H9 (cell line): ENCODE measurements at regions not wholly inside any gene's neighbourhood (a gene's known extent, or its start where the extent isn't known, plus 50 kb on each side); places are given as distances from the start of the nearest gene placed in this dataset.

Experiments
- DNase-seq: peaks from one replicate; pipeline ENCODE4 v3.0.0-alpha.2; 2017
- H2AFZ ChIP-seq: one replicate; pipeline ENCODE4 v1.6.1; 2013; ENCODE audit warnings: mild to moderate bottlenecking, low read length, control low read depth, moderate library complexity
- H2AK5ac ChIP-seq: 2 replicates; pipeline ENCODE4 v1.6.1; 2013; ENCODE audit warnings: low read length, control low read depth, mixed read lengths; ENCODE audit not compliant: insufficient read length
- H2BK120ac ChIP-seq: one replicate; pipeline ENCODE4 v1.6.1; 2013; ENCODE audit warnings: low read depth, mild to moderate bottlenecking, low read length, control low read depth, inconsistent platforms; ENCODE audit not compliant: poor library complexity, severe bottlenecking
- H2BK12ac ChIP-seq: 2 replicates; pipeline ENCODE4 v1.6.1; 2013; ENCODE audit warnings: low read length, control low read depth, mixed read lengths, low read depth; ENCODE audit not compliant: insufficient read length
- H2BK15ac ChIP-seq: 2 replicates; pipeline ENCODE4 v1.6.1; 2013; ENCODE audit warnings: low read depth, low read length, control low read depth
- H2BK20ac ChIP-seq: one replicate; pipeline ENCODE4 v1.6.1; 2013; ENCODE audit warnings: low read depth, mild to moderate bottlenecking, low read length, control low read depth, inconsistent platforms; ENCODE audit not compliant: poor library complexity, severe bottlenecking
- H2BK5ac ChIP-seq: 2 replicates; pipeline ENCODE4 v1.6.1; 2013; ENCODE audit warnings: low read length, control low read depth, mixed read lengths; ENCODE audit not compliant: insufficient read length
- H3K14ac ChIP-seq: 2 replicates; pipeline ENCODE4 v1.6.1; 2013; ENCODE audit warnings: low read length, control low read depth; ENCODE audit not compliant: insufficient read depth
- H3K18ac ChIP-seq: 2 replicates; pipeline ENCODE4 v1.6.1; 2013; ENCODE audit warnings: low read depth, mild to moderate bottlenecking, mixed read lengths, low read length, control low read depth; ENCODE audit not compliant: insufficient read length
- H3K23ac ChIP-seq: 2 replicates; pipeline ENCODE4 v1.6.1; 2013; ENCODE audit warnings: low read length, control low read depth, mixed read lengths, low read depth; ENCODE audit not compliant: insufficient read length
- H3K23me2 ChIP-seq: 2 replicates; pipeline ENCODE4 v1.6.1; 2013; ENCODE audit warnings: low read depth, mild to moderate bottlenecking, mixed read lengths, low read length, control low read depth; ENCODE audit not compliant: insufficient read length, poor library complexity, severe bottlenecking
- H3K27ac ChIP-seq: 2 replicates; pipeline ENCODE4 v1.5.1; 2013; ENCODE audit warnings: low read length, control low read depth, mixed read lengths, low read depth; ENCODE audit not compliant: insufficient read length
- H3K27me3 ChIP-seq: 2 replicates; pipeline ENCODE4 v1.6.1; 2013; ENCODE audit warnings: low read length, control low read depth, inconsistent platforms; ENCODE audit not compliant: insufficient read depth
- H3K4ac ChIP-seq: 2 replicates; pipeline ENCODE4 v1.6.1; 2013; ENCODE audit warnings: low read depth, mild to moderate bottlenecking, control low read depth, inconsistent platforms, low read length, moderate library complexity
- H3K4me1 ChIP-seq: 2 replicates; pipeline ENCODE4 v1.6.1; 2013; ENCODE audit warnings: low read length, control low read depth, inconsistent platforms; ENCODE audit not compliant: insufficient read depth
- H3K4me2 ChIP-seq: 2 replicates; pipeline ENCODE4 v1.6.1; 2013; ENCODE audit warnings: low read length, control low read depth, mixed read lengths; ENCODE audit not compliant: insufficient read length, insufficient read depth
- H3K56ac ChIP-seq: 2 replicates; pipeline ENCODE4 v1.6.1; 2013; ENCODE audit warnings: low read depth, mild to moderate bottlenecking, mixed read lengths, low read length, control low read depth; ENCODE audit not compliant: insufficient read length
- H3K79me1 ChIP-seq: 2 replicates; pipeline ENCODE4 v1.6.1; 2013; ENCODE audit warnings: low read depth, mild to moderate bottlenecking, moderate library complexity, low read length, control low read depth, inconsistent platforms; ENCODE audit not compliant: insufficient read depth, poor library complexity, severe bottlenecking
- H3K79me2 ChIP-seq: 2 replicates; pipeline ENCODE4 v1.6.1; 2013; ENCODE audit warnings: low read length, control low read depth, inconsistent platforms; ENCODE audit not compliant: insufficient read depth
- H3K9ac ChIP-seq: 2 replicates; pipeline ENCODE4 v1.6.1; 2013; ENCODE audit warnings: low read length, control low read depth, mixed read lengths; ENCODE audit not compliant: insufficient read length; ENCODE audit errors: extremely low read depth
- H3K9me3 ChIP-seq: one replicate; pipeline ENCODE4 v1.6.1; 2013; ENCODE audit warnings: low read depth, low read length, inconsistent platforms; ENCODE audit not compliant: control insufficient read depth
- H3T11ph ChIP-seq: one replicate; pipeline ENCODE4 v1.6.1; 2013; ENCODE audit warnings: mild to moderate bottlenecking, low read length, control low read depth, inconsistent platforms
- H4K20me1 ChIP-seq: one replicate; pipeline ENCODE4 v1.6.1; 2013; ENCODE audit not compliant: control insufficient read depth, insufficient read length, insufficient read depth
- H4K5ac ChIP-seq: 2 replicates; pipeline ENCODE4 v1.6.1; 2013; ENCODE audit warnings: low read depth, mild to moderate bottlenecking, mixed read lengths, low read length, control low read depth; ENCODE audit not compliant: insufficient read length
- H4K8ac ChIP-seq: replicated peaks from 2 replicates; pipeline ENCODE4 v1.6.1; 2013; ENCODE audit warnings: low read length, control low read depth, mixed read lengths, low read depth; ENCODE audit not compliant: insufficient read length
- H4K91ac ChIP-seq: 2 replicates; pipeline ENCODE4 v1.6.1; 2013; ENCODE audit warnings: low read depth, mild to moderate bottlenecking, moderate library complexity, mixed read lengths, low read length, control low read depth; ENCODE audit not compliant: insufficient read length
- H3K27ac Mint-ChIP-seq, 3 experiments: 2 replicates in 2 of 3; 3 replicates in 1 of 3; pipeline ENCODE4 v1.8.0; 2020 to 2021; ENCODE audit warnings: mixed read lengths in 3 of 3, mild to moderate bottlenecking in 1 of 3, moderate library complexity in 1 of 3
- H3K27me3 Mint-ChIP-seq: 2 replicates; pipeline ENCODE4 v1.8.0; 2021; ENCODE audit warnings: low read depth, mild to moderate bottlenecking, moderate library complexity, mixed read lengths
- H3K36me3 Mint-ChIP-seq, 3 experiments: 2 replicates in 2 of 3; 3 replicates in 1 of 3; pipeline ENCODE4 v1.8.0; 2020 to 2021; ENCODE audit warnings: low read depth in 3 of 3, mixed read lengths in 3 of 3; ENCODE audit not compliant: insufficient read depth in 1 of 3
- H3K4me1 Mint-ChIP-seq, 2 experiments: 2 replicates each; pipeline ENCODE4 v1.8.0; 2020; ENCODE audit warnings: mixed read lengths in 2 of 2
- H3K4me3 Mint-ChIP-seq, 2 experiments: 2 replicates in 1 of 2; 3 replicates in 1 of 2; pipeline ENCODE4 v1.8.0; 2020 to 2021; ENCODE audit warnings: mild to moderate bottlenecking in 2 of 2, mixed read lengths in 2 of 2, moderate library complexity in 1 of 2
- H3K9me3 Mint-ChIP-seq, 2 experiments: 2 replicates in 1 of 2; 3 replicates in 1 of 2; pipeline ENCODE4 v1.8.0; 2020; ENCODE audit warnings: mild to moderate bottlenecking in 2 of 2, mixed read lengths in 2 of 2, moderate library complexity in 1 of 2
- WGBS: extraction: QIAGEN DNeasy Blood & Tissue Kit; methylation state at CpG from one replicate; pipeline ENCODE4 v1.1.7; 2013; ENCODE audit warnings: missing lambda C conversion rate, low lambda C conversion rate, mixed read lengths; ENCODE audit not compliant: insufficient read length; ENCODE audit errors: extremely low coverage; 5-methylcytosine and 5-hydroxymethylcytosine counted together
- TF ChIP-seq, protein P1 (sequence below): fragments of 200-600 bp; sonication (generic); conservative IDR thresholded peaks from 3 replicates; pipeline ENCODE4 v1.8.0; 2021; ENCODE audit warnings: antibody characterized with exemption, mild to moderate bottlenecking

DNA sequence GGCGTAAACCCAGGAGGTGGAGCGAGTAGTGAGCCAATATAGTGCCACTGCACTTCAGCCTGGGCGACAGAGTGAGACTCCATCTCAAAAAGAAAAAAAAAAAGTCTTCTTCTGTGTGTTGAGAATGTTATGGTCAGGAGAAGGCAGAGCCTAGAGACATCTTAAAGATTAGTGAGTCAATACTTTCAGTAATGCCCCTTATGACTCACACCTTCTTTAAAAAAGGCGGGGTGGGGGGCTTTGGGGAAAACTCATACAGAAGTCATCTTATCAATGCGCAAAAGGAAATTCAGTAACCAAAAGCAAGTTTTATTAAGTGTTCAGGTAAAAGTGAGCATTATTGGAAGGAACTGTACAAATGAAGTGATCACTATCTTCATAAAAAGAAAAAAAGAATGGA is 1369.8 kb upstream of the LRRTM3 start:
- no CpG with 5 or more reads among the region's 5 CpGs for whole genome bisulfite sequencing
- H3T11ph ChIP-seq: no peak overlapping the region
- H2BK120ac ChIP-seq: no peak overlapping the region
- H3K14ac ChIP-seq: no peak overlapping the region
- no peak overlapping the region for H4K5ac ChIP-seq
- H3K4me2 ChIP-seq: no peak overlapping the region
- H3K18ac ChIP-seq: no peak overlapping the region
- TF ChIP-seq, protein P1, sequence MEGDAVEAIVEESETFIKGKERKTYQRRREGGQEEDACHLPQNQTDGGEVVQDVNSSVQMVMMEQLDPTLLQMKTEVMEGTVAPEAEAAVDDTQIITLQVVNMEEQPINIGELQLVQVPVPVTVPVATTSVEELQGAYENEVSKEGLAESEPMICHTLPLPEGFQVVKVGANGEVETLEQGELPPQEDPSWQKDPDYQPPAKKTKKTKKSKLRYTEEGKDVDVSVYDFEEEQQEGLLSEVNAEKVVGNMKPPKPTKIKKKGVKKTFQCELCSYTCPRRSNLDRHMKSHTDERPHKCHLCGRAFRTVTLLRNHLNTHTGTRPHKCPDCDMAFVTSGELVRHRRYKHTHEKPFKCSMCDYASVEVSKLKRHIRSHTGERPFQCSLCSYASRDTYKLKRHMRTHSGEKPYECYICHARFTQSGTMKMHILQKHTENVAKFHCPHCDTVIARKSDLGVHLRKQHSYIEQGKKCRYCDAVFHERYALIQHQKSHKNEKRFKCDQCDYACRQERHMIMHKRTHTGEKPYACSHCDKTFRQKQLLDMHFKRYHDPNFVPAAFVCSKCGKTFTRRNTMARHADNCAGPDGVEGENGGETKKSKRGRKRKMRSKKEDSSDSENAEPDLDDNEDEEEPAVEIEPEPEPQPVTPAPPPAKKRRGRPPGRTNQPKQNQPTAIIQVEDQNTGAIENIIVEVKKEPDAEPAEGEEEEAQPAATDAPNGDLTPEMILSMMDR: no peak
- no peak overlapping the region for H3K56ac ChIP-seq
- H4K91ac ChIP-seq: no peak overlapping the region
- no peaks in the 10 kb centered on the region for H4K20me1 ChIP-seq
- no peak overlapping the region for H4K8ac ChIP-seq
- H3K9me3 Mint-ChIP-seq: no peaks in the 10 kb centered on the region; a peak in 1 of 5 replicates
- no peaks in the 10 kb centered on the region for H3K4me1 ChIP-seq
- no peak overlapping the region for H3K9ac ChIP-seq
- no peaks in the 10 kb centered on the region for H3K27me3 ChIP-seq
- no peak for DNase-seq
- H2AK5ac ChIP-seq: no peak overlapping the region
- H2BK15ac ChIP-seq: no peak overlapping the region
- no peak overlapping the region for H3K27ac ChIP-seq
- no peak overlapping the region for H2BK20ac ChIP-seq
- H3K23ac ChIP-seq: no peak overlapping the region
- H3K4me1 Mint-ChIP-seq: 0 out of 4 replicates have a peak, but pooled peaks cover 0 to 3% of the 10 kb centered on the region in 2 experiments
- no peak overlapping the region for H3K4ac ChIP-seq
- H3K27me3 Mint-ChIP-seq: no peaks in the 10 kb centered on the region
- no peaks in the 10 kb centered on the region for H3K9me3 ChIP-seq
- no peaks in the 10 kb centered on the region for H3K79me2 ChIP-seq
- H3K36me3 Mint-ChIP-seq: no peaks in the 10 kb centered on the region
- no peak overlapping the region for H3K27ac Mint-ChIP-seq
- no peak overlapping the region for H2AFZ ChIP-seq
- no peak overlapping the region for H3K4me3 Mint-ChIP-seq
- no peak overlapping the region for H2BK12ac ChIP-seq
- no peak overlapping the region for H2BK5ac ChIP-seq
- no peaks in the 10 kb centered on the region for H3K79me1 ChIP-seq
- H3K23me2 ChIP-seq: no peaks in the 10 kb centered on the region
